ENCODE measurements at regions not wholly inside any gene's neighbourhood (a gene's known extent, or its start where the extent isn't known, plus 50 kb on each side); places are given as distances from the start of the nearest gene placed in this dataset.

DNA sequence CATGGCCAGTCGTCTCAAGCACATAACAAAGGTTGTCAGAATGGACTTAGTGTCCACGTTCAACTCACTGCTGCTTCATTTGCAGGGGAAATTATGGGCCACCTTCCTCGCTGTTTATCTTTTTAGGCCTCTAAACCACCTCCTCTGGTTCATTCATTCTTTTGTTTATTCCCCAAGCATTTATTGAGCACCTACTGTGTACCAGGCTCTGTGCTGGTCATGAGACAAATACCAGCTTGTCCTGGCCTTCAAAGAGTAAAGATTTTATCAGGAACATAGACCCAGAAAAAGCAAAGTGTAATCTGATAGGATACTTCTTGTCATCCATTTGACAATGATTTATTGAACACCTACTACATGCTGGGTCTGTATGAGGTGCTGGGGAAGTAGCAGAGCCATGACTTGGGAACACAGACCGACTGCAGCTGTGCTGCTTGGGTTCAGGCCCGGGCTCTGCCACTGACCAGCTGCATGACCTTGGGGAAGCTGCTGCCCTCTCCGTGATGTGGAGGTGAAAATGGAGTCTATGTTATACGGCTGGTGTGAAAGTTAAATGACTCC is 63.4 kb upstream of the SLC6A6 start (continued):
- TF ChIP-seq, protein P1, sequence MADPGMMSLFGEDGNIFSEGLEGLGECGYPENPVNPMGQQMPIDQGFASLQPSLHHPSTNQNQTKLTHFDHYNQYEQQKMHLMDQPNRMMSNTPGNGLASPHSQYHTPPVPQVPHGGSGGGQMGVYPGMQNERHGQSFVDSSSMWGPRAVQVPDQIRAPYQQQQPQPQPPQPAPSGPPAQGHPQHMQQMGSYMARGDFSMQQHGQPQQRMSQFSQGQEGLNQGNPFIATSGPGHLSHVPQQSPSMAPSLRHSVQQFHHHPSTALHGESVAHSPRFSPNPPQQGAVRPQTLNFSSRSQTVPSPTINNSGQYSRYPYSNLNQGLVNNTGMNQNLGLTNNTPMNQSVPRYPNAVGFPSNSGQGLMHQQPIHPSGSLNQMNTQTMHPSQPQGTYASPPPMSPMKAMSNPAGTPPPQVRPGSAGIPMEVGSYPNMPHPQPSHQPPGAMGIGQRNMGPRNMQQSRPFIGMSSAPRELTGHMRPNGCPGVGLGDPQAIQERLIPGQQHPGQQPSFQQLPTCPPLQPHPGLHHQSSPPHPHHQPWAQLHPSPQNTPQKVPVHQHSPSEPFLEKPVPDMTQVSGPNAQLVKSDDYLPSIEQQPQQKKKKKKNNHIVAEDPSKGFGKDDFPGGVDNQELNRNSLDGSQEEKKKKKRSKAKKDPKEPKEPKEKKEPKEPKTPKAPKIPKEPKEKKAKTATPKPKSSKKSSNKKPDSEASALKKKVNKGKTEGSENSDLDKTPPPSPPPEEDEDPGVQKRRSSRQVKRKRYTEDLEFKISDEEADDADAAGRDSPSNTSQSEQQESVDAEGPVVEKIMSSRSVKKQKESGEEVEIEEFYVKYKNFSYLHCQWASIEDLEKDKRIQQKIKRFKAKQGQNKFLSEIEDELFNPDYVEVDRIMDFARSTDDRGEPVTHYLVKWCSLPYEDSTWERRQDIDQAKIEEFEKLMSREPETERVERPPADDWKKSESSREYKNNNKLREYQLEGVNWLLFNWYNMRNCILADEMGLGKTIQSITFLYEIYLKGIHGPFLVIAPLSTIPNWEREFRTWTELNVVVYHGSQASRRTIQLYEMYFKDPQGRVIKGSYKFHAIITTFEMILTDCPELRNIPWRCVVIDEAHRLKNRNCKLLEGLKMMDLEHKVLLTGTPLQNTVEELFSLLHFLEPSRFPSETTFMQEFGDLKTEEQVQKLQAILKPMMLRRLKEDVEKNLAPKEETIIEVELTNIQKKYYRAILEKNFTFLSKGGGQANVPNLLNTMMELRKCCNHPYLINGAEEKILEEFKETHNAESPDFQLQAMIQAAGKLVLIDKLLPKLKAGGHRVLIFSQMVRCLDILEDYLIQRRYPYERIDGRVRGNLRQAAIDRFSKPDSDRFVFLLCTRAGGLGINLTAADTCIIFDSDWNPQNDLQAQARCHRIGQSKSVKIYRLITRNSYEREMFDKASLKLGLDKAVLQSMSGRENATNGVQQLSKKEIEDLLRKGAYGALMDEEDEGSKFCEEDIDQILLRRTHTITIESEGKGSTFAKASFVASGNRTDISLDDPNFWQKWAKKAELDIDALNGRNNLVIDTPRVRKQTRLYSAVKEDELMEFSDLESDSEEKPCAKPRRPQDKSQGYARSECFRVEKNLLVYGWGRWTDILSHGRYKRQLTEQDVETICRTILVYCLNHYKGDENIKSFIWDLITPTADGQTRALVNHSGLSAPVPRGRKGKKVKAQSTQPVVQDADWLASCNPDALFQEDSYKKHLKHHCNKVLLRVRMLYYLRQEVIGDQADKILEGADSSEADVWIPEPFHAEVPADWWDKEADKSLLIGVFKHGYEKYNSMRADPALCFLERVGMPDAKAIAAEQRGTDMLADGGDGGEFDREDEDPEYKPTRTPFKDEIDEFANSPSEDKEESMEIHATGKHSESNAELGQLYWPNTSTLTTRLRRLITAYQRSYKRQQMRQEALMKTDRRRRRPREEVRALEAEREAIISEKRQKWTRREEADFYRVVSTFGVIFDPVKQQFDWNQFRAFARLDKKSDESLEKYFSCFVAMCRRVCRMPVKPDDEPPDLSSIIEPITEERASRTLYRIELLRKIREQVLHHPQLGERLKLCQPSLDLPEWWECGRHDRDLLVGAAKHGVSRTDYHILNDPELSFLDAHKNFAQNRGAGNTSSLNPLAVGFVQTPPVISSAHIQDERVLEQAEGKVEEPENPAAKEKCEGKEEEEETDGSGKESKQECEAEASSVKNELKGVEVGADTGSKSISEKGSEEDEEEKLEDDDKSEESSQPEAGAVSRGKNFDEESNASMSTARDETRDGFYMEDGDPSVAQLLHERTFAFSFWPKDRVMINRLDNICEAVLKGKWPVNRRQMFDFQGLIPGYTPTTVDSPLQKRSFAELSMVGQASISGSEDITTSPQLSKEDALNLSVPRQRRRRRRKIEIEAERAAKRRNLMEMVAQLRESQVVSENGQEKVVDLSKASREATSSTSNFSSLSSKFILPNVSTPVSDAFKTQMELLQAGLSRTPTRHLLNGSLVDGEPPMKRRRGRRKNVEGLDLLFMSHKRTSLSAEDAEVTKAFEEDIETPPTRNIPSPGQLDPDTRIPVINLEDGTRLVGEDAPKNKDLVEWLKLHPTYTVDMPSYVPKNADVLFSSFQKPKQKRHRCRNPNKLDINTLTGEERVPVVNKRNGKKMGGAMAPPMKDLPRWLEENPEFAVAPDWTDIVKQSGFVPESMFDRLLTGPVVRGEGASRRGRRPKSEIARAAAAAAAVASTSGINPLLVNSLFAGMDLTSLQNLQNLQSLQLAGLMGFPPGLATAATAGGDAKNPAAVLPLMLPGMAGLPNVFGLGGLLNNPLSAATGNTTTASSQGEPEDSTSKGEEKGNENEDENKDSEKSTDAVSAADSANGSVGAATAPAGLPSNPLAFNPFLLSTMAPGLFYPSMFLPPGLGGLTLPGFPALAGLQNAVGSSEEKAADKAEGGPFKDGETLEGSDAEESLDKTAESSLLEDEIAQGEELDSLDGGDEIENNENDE (IDR thresholded peaks at IDR 0.05; ENCODE audit: insufficient replicate concordance, low read length) = no peak

Measured in H1 (cell line).